GM23338 (cell line): ENCODE measurements at regions not wholly inside any gene's neighbourhood (a gene's known extent, or its start where the extent isn't known, plus 50 kb on each side); places are given as distances from the start of the nearest gene placed in this dataset.

Source experiments
- EZH2 ChIP-seq: fragments of 200-600 bp; sonication (generic); IDR thresholded peaks from one replicate; pipeline ENCODE4 v1.8.0; 2017; ENCODE audit warnings: antibody characterized with exemption, mild to moderate bottlenecking, low read depth; ENCODE audit not compliant: unreplicated experiment
- EZH2phosphoT487 ChIP-seq: fragments of 200-600 bp; sonication (generic); IDR thresholded peaks from one replicate; pipeline ENCODE4 v1.8.1; 2018; ENCODE audit warnings: antibody characterized with exemption; ENCODE audit not compliant: unreplicated experiment
- JUNB ChIP-seq: IDR thresholded peaks from one replicate; pipeline ENCODE4 v1.6.1; 2016; ENCODE audit warnings: antibody characterized with exemption; ENCODE audit not compliant: unreplicated experiment
- POLR2AphosphoS5 ChIP-seq: IDR thresholded peaks from 2 replicates; pipeline ENCODE4 v1.6.1; 2016; ENCODE audit warnings: antibody characterized with exemption, low read depth
- REST ChIP-seq: IDR thresholded peaks from one replicate; pipeline ENCODE4 v1.6.1; 2018; ENCODE audit warnings: antibody characterized with exemption; ENCODE audit not compliant: unreplicated experiment
- ZNF331 ChIP-seq: fragments of 250-450 bp; sonication (Bioruptor Pico); IDR thresholded peaks from 2 replicates; pipeline ENCODE4 v1.5.0; 2020; ENCODE audit warnings: low read depth, mild to moderate bottlenecking, moderate library complexity
- TF ChIP-seq, protein P1 (sequence below), 2 experiments: fragments of 200-600 bp in 1 of 2; sonication (generic) in 1 of 2; conservative IDR thresholded peaks; 2 replicates each; pipeline versions ENCODE4 v1.5.1 to v1.6.1; 2016 to 2017; ENCODE audit warnings: antibody characterized with exemption in 2 of 2, low read depth in 2 of 2, mild to moderate bottlenecking in 2 of 2, moderate library complexity in 1 of 2

DNA sequence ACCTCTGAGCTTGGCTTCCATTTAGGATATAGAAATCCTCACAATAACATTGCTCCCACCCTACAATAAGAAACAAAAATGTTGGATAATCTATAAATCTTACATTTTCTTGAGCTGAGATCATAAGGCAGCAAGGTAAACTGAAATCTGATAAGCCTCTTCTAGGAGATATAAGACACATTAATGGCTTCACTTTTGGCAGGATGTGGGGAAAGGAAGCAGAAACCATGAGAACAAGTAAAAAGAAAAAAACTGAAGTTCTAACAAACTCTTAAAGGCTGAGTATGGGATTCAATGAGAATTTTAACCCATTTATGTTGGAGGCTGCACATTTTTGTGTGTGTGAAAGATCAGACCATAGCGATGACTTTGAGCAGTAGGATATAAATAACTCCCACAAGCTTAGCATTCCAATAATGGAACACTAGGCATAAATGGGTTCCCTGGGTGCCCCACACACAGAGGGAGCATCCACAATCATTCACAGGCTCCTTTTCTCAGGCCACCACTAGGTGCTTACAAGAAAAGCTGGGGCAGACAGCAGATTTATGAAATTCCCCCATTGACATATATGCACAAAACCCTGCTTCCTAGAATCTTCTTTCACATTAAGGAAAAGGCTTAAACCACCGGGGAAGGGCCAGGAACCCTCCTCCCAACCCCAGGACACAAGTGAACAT lies 564.9 kb upstream of the MGMT start:
- no peak for TF ChIP-seq REST
- TF ChIP-seq, protein P1, sequence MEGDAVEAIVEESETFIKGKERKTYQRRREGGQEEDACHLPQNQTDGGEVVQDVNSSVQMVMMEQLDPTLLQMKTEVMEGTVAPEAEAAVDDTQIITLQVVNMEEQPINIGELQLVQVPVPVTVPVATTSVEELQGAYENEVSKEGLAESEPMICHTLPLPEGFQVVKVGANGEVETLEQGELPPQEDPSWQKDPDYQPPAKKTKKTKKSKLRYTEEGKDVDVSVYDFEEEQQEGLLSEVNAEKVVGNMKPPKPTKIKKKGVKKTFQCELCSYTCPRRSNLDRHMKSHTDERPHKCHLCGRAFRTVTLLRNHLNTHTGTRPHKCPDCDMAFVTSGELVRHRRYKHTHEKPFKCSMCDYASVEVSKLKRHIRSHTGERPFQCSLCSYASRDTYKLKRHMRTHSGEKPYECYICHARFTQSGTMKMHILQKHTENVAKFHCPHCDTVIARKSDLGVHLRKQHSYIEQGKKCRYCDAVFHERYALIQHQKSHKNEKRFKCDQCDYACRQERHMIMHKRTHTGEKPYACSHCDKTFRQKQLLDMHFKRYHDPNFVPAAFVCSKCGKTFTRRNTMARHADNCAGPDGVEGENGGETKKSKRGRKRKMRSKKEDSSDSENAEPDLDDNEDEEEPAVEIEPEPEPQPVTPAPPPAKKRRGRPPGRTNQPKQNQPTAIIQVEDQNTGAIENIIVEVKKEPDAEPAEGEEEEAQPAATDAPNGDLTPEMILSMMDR (conservative IDR thresholded peaks at IDR 0.05; ENCODE audit: low read depth in 2 of 2) = no peak
- TF ChIP-seq EZH2phosphoT487 = no peak
- no peak for TF ChIP-seq JUNB
- TF ChIP-seq EZH2 = no peak
- TF ChIP-seq POLR2AphosphoS5 = no peak
- TF ChIP-seq ZNF331 (CRISPR knock-in tag) = no peak
